Ishikawa (cell line): ENCODE measurements at regions not wholly inside any gene's neighbourhood (a gene's known extent, or its start where the extent isn't known, plus 50 kb on each side); places are given as distances from the start of the nearest gene placed in this dataset.

Source experiments
- CEBPB ChIP-seq: IDR thresholded peaks from 2 replicates; pipeline ENCODE4 v1.6.1; 2012
- EP300 ChIP-seq: IDR thresholded peaks from 2 replicates; pipeline ENCODE4 v1.6.1; 2012; ENCODE audit warnings: borderline replicate concordance
- MAX ChIP-seq: IDR thresholded peaks from 2 replicates; pipeline ENCODE4 v1.6.1; 2012
- NFIC ChIP-seq: IDR thresholded peaks from 2 replicates; pipeline ENCODE4 v1.6.1; 2012
- RAD21 ChIP-seq: IDR thresholded peaks from 2 replicates; pipeline ENCODE4 v1.6.1; 2012; ENCODE audit warnings: low read depth
- REST ChIP-seq: IDR thresholded peaks from 2 replicates; pipeline ENCODE4 v1.6.1; 2012; ENCODE audit warnings: low read depth, mild to moderate bottlenecking
- TAF1 ChIP-seq: IDR thresholded peaks from 2 replicates; pipeline ENCODE4 v1.6.1; 2012; ENCODE audit warnings: low read depth, mild to moderate bottlenecking
- TCF12 ChIP-seq: IDR thresholded peaks from 2 replicates; pipeline ENCODE4 v1.6.1; 2012; ENCODE audit warnings: low read depth
- TEAD4 ChIP-seq: IDR thresholded peaks from 2 replicates; pipeline ENCODE4 v1.6.1; 2012
- USF1 ChIP-seq: IDR thresholded peaks from 2 replicates; pipeline ENCODE4 v1.6.1; 2012
- YY1 ChIP-seq: IDR thresholded peaks from 2 replicates; pipeline ENCODE4 v1.6.1; 2012; ENCODE audit warnings: low read depth

GRCh38 chr9:7542693-7543092, 256.9 kb downstream of the DMAC1 start:
- TF ChIP-seq TEAD4 (no peak), EP300 (no peak), REST (no peak), NFIC (no peak), CEBPB (no peak), RAD21 (no peak), TCF12 (no peak), TAF1 (no peak), YY1 (no peak), MAX (no peak), USF1 (no peak)
